Epithelial cell of proximal tubule (primary cell): ENCODE measurements at regions not wholly inside any gene's neighbourhood (a gene's known extent, or its start where the extent isn't known, plus 50 kb on each side); places are given as distances from the start of the nearest gene placed in this dataset.

Experiments used
- DNase-seq: peaks from one replicate; pipeline ENCODE4 v3.0.0-alpha.2; 2011; ENCODE audit warnings: low read depth
- H3K4me3 ChIP-seq: 2 replicates; pipeline ENCODE4 v1.5.1; 2011; ENCODE audit warnings: low read depth, mild to moderate bottlenecking, low read length
- CTCF ChIP-seq: conservative IDR thresholded peaks from 2 replicates; pipeline ENCODE4 v1.5.1; 2012; ENCODE audit warnings: low read depth, mild to moderate bottlenecking, low read length

DNA sequence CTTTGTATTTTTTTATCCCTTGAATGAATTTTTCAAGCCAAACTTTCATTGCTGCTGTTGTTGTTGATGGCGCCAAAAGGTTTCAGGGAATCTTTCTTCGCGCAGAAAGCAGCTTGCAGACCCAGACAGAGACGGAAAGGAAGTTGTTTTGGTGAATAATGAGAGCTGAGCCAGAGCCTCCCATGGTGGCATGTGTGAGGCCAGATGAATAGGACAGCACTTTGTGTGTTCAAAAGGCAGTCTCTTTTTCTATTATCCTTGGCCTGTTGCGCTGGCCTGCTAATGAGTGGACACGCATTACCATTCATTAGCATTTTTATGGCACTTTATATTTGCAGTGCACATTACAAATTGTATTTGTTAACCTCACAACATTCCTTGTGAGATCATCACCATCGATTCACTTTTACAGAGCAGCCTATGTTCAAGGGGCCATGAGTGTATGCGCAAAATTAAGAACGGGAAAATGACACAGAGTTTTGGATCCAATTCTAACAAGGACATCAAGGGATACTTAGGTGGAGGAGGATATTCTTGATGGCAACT lies 754.7 kb downstream of the BCL11A start:
- DNase-seq: no peak
- TF ChIP-seq CTCF: no peak
- H3K4me3 ChIP-seq: no peak overlapping the region

GRCh38 chr2:59791004-59791618 lies 762.3 kb downstream of the BCL11A start:
- no peak for TF ChIP-seq CTCF
- no peak for DNase-seq

GRCh38 chr2:59790186-59791003 lies 763.1 kb downstream of the BCL11A start:
- no peak for DNase-seq
- no peak for TF ChIP-seq CTCF
- no peak overlapping the region for H3K4me3 ChIP-seq

More at GRCh38 chr2:59791004-59791618, 762.3 kb downstream of the BCL11A start:
- H3K4me3 ChIP-seq: no peak overlapping the region

- no peak for DNase-seq
- no peak overlapping the region for H3K4me3 ChIP-seq
- peak; percentile 34 for TF ChIP-seq CTCF
Observed at GRCh38 chr2:59789523-59789922, 763.9 kb downstream of the BCL11A start.

GRCh38 chr2:59787095-59787494 lies 766.4 kb downstream of the BCL11A start:
- no peak for TF ChIP-seq CTCF
- H3K4me3 ChIP-seq: no peak overlapping the region
- DNase-seq: no peak

DNA sequence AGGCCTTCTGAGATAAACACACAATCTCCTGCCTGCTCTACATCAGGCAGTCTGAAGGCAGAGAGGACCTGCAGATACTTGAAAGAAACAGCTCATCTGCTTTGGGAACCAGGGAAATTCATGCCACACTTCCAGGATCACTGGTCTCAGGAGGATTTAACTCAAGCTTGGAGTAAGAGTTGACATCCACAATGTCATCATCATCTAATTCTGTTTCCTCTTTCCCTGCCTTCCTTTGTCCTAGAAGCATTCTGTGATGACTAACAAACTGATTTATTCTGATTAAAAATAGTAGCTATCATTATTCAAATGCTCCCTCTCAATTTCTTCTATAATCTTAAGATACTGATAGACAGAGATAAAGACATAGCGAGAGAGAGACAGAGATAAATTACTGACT lies 766.8 kb downstream of the BCL11A start:
- no peak for DNase-seq
- no peak for TF ChIP-seq CTCF
- H3K4me3 ChIP-seq: no peak overlapping the region
